ENCODE measurements at regions not wholly inside any gene's neighbourhood (a gene's known extent, or its start where the extent isn't known, plus 50 kb on each side); places are given as distances from the start of the nearest gene placed in this dataset.

DNA sequence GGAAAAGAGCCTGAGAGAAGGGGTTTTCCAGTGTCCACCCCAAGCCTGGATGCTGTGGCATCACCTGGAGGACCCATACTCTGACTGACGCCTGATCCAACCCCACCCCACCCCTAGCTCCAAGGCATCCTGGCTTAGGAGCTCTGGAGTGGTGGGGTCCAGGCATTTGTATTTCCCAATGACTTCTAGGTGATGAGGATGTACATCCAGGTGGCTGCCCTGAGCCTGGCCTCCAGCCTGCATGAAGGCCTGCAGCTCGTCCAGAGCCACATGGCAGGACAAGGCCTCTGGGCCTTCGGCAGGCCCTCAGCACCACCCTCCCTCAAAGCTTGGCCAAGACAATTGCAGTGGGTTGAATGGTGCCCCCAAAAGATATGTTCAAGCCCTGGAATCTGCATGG lies 347.5 kb downstream of the C16orf95 start:
- no peak for DNase-seq (ENCODE audit: low read depth)
- TF ChIP-seq, protein P1, sequence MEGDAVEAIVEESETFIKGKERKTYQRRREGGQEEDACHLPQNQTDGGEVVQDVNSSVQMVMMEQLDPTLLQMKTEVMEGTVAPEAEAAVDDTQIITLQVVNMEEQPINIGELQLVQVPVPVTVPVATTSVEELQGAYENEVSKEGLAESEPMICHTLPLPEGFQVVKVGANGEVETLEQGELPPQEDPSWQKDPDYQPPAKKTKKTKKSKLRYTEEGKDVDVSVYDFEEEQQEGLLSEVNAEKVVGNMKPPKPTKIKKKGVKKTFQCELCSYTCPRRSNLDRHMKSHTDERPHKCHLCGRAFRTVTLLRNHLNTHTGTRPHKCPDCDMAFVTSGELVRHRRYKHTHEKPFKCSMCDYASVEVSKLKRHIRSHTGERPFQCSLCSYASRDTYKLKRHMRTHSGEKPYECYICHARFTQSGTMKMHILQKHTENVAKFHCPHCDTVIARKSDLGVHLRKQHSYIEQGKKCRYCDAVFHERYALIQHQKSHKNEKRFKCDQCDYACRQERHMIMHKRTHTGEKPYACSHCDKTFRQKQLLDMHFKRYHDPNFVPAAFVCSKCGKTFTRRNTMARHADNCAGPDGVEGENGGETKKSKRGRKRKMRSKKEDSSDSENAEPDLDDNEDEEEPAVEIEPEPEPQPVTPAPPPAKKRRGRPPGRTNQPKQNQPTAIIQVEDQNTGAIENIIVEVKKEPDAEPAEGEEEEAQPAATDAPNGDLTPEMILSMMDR (IDR thresholded peaks at IDR 0.05; ENCODE audit: insufficient read depth, low read depth, low read length, missing control alignments): no peak
- H3K4me3 ChIP-seq (ENCODE audit: low read depth, low read length): no peak overlapping the region

DNA sequence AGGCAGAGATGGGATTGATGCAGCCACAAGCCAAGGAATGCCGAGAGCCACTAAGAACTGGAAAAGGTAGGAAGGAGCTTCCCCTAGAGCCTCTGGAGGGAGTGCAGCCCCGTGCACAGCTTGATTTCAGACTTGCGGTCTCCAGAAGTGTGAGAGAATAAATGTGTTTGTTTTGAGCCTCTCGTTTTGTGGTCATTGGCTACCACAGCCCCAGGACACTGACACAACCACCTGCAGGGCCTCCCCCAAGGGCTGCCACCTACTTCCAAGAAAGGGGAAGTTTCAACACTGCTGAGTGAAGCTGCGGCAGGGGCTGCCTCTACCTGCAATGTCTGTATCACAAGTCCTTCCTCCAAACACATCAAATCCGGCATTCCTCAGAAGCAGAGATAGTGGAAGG lies 346.9 kb downstream of the C16orf95 start:
- DNase-seq (ENCODE audit: low read depth): no peak
- TF ChIP-seq, protein P1 (IDR thresholded peaks at IDR 0.05; ENCODE audit: insufficient read depth, low read depth, low read length, missing control alignments): no peak

DNA sequence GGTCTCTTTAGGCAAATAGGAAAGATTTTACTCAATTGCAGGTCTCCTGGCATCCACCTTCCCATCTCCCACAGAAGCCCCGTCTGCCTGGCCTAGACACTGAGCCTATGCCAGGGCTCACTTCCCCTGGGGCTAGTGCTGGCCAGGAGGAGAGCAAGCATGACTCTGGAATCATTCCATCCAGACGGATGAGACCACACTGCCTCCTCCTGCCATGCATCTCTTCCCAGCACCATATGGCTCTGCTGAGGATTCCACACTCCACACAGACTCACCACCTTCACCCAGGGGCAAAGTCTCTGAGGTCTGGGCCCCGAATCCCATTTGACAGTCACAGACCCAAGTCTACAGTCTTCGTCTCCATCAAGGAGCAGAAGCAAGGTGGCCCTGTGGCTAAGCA lies 346.5 kb downstream of the C16orf95 start:
- H3K4me3 ChIP-seq (ENCODE audit: low read depth, low read length): no peak overlapping the region
- TF ChIP-seq, protein P1 (IDR thresholded peaks at IDR 0.05; ENCODE audit: insufficient read depth, low read depth, low read length, missing control alignments): no peak
- DNase-seq (ENCODE audit: low read depth): no peak

More for the DNA sequence above, 346.9 kb downstream of the C16orf95 start:
- no peak overlapping the region for H3K4me3 ChIP-seq (ENCODE audit: low read depth, low read length)

DNA sequence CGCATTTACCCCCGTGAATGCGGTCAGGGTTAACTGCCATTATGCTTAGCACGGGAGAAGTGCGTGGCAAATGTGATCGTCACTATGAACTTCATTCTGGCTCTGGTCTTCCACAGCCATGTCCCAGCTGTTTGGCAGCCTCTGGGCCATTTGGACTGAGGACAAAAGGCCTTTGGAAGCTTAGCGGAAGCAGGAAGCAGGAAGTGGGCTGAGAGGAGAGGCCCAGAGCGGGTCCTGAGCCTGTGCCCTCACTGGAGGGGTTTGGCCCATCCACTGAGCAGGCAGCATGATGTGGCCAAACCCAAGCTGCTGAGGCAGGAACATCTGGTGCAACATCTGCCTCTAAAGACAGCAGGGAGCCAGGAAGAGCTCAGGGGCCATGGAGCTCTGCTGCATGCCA lies 345.9 kb downstream of the C16orf95 start:
- TF ChIP-seq, protein P1 (IDR thresholded peaks at IDR 0.05; ENCODE audit: insufficient read depth, low read depth, low read length, missing control alignments): no peak
- no peak for DNase-seq (ENCODE audit: low read depth)

DNA sequence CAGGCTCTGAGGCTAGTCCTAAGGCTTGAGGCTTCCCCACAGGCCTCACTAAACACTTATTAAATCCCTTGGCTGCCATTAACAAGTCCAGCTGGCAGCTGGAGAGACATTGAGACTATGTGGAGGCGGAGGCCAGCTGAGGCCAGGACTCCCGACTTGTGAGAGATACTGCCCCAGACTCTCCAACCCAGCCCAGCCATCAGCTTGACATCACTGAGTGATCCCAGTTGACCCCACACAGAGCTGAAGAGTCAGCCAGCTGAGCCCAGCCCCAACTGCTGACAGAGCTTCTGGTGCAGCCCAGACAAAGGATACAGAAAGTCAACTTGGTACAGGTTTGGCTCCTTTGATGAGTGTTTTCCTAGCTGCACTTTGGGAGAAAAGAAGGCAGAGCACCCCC lies 343.1 kb downstream of the C16orf95 start:
- TF ChIP-seq, protein P1 (IDR thresholded peaks at IDR 0.05; ENCODE audit: insufficient read depth, low read depth, low read length, missing control alignments): no peak
- no peak for DNase-seq (ENCODE audit: low read depth)
- no peak overlapping the region for H3K4me3 ChIP-seq (ENCODE audit: low read depth, low read length)

More for the DNA sequence above, 345.9 kb downstream of the C16orf95 start:
- no peak overlapping the region for H3K4me3 ChIP-seq (ENCODE audit: low read depth, low read length)

DNA sequence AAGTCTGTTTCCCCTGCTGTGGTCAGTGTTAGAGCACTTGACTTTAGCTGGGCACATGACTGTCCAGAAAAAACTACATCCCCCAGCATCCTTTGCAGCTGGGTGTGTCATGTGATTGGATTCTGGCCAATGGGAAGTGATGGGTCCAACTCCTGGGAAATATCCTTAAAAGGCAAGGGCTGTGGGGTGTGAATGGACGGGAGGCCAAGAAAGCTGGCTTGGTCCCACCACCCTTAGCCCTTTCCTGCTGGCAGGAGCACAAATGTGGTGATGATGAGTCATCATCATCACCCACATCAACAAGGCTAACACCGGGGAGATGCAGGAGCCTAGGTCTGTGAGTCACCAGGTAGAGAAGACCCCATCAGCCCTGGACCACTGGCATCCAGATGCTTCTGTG lies 341.7 kb downstream of the C16orf95 start:
- TF ChIP-seq, protein P1 (IDR thresholded peaks at IDR 0.05; ENCODE audit: insufficient read depth, low read depth, low read length, missing control alignments): no peak
- peak; percentile 17 for DNase-seq (ENCODE audit: low read depth)
- H3K4me3 ChIP-seq (ENCODE audit: low read depth, low read length): no peak overlapping the region

DNA sequence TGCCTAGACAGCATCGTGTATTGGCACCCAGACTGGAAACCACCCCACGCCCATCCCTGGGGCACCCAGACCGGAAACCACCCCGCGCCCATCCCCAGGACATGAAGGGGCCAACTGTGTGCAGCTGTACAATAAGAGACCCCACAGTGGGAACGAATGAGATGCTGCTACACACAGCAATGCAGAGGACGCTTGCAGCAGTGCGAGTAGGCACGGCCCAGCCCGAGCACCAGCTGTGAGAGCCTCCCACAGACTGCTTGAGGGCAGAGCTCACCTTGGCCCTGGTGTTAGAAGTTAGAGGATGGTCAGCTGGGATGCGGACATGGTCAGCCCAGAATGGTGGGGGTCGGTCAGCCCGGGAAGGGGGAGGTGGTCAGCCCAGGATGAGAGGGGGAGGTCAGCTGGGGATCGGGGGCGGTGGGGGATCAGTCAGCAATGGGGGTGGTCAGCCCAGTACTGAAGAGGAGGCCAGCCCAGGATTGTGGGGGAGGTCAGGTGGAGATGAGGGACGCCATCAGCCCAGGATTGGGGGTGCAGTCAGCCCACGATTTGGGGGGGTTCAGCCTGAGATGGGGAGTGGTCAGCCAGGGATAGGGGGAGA lies 340.0 kb downstream of the C16orf95 start:
- H3K4me3 ChIP-seq (ENCODE audit: low read depth, low read length): no peak overlapping the region
- DNase-seq (ENCODE audit: low read depth): no peak
- TF ChIP-seq, protein P1 (IDR thresholded peaks at IDR 0.05; ENCODE audit: insufficient read depth, low read depth, low read length, missing control alignments): no peak

All from GM12865 (cell line).